ENCODE measurements at regions not wholly inside any gene's neighbourhood (a gene's known extent, or its start where the extent isn't known, plus 50 kb on each side); places are given as distances from the start of the nearest gene placed in this dataset.

DNA sequence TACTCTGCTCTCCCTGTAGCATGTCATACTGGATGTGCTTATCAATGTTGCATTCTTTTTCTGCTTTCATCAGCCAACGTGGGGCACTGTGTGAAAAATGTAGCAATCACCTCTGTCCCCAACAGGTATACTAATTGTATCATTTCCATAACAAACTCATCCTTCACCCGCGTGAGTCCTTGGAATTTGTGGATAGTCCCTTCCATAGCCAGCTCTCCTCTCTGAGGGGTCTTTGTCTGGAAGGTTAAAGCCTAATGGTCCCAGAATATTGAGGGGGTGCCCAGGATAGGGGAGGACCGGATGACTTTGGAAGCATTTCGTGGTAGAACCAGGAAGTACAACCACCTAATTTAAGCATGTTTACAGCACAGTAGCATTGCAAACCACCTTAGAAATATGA, 124.6 kb downstream of the FOXB1 start:
- H3K4me3 ChIP-seq (ENCODE audit: low read depth, low read length), result no peak overlapping the region
- no peak for TF ChIP-seq CTCF (IDR thresholded peaks at IDR 0.05; ENCODE audit: control insufficient read depth, extremely low read depth, insufficient read depth)
- no peak for DNase-seq (ENCODE audit: low read depth)

DNA sequence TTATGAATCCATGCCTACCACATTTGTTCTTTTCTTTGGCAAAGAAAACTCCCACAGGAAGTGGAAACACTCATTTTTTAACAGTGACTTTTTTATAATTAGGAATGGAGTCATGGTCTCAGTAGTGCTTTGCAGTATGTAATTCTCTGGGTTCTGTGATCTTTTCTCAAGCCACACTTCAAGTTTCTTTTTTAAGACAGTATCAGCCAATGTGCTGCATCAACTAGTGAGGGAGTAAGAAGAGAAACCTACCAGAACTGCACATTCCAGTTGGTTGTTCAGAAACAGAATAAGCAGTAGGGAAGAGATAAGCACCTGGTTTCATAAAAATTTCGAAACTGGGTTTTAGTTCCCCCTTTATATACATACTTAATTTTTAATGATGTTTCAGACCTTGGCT, 126.3 kb downstream of the FOXB1 start:
- TF ChIP-seq CTCF (IDR thresholded peaks at IDR 0.05; ENCODE audit: control insufficient read depth, extremely low read depth, insufficient read depth), result no peak
- DNase-seq (ENCODE audit: low read depth), result no peak
- no peak overlapping the region for H3K4me3 ChIP-seq (ENCODE audit: low read depth, low read length)

- no peak for TF ChIP-seq CTCF (IDR thresholded peaks at IDR 0.05; ENCODE audit: control insufficient read depth, extremely low read depth, insufficient read depth)
- DNase-seq (ENCODE audit: low read depth), result no peak
- H3K4me3 ChIP-seq (ENCODE audit: low read depth, low read length), result no peak overlapping the region
These were observed 126.7 kb downstream of the FOXB1 start for GRCh38 chr15:60130821-60131220.

DNA sequence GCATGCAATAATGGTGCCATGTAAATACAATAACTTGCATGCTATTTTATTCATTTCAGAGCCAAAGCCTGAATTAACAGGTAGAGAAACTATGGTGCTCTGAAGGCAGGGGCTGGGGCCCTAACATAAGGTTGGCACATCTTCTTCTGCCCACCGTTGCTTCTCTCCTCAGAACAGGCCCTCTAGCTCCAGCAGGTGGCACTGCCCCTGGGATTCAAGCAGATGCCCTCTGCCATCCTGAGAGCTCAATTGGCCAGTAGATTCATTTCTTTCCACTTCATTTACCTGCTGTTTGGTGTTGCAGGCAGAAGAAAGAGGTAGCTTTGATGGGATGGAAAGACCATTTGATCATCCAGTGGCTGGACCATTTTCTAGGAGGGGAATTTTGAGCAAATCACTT, 130.5 kb downstream of the FOXB1 start:
- no peak for DNase-seq (ENCODE audit: low read depth)

GRCh38 chr15:60135961-60136360, 131.8 kb downstream of the FOXB1 start:
- DNase-seq (ENCODE audit: low read depth), result no peak
- no peak overlapping the region for H3K4me3 ChIP-seq (ENCODE audit: low read depth, low read length)
- no peak for TF ChIP-seq CTCF (IDR thresholded peaks at IDR 0.05; ENCODE audit: control insufficient read depth, extremely low read depth, insufficient read depth)

More for the DNA sequence above, 130.5 kb downstream of the FOXB1 start:
- no peak overlapping the region for H3K4me3 ChIP-seq (ENCODE audit: low read depth, low read length)
- TF ChIP-seq CTCF (IDR thresholded peaks at IDR 0.05; ENCODE audit: control insufficient read depth, extremely low read depth, insufficient read depth), result peak; percentile 57

- TF ChIP-seq CTCF (IDR thresholded peaks at IDR 0.05; ENCODE audit: control insufficient read depth, extremely low read depth, insufficient read depth), result no peak
- no peak overlapping the region for H3K4me3 ChIP-seq (ENCODE audit: low read depth, low read length)
- DNase-seq (ENCODE audit: low read depth), result no peak
These were observed 133.7 kb downstream of the FOXB1 start for GRCh38 chr15:60137711-60138396.

- no peak for DNase-seq (ENCODE audit: low read depth)
- TF ChIP-seq CTCF (IDR thresholded peaks at IDR 0.05; ENCODE audit: control insufficient read depth, extremely low read depth, insufficient read depth), result no peak
- no peak overlapping the region for H3K4me3 ChIP-seq (ENCODE audit: low read depth, low read length)
These were observed 134.4 kb downstream of the FOXB1 start for GRCh38 chr15:60138397-60138968.

Data from LNCaP clone FGC (cell line).